IMR-90 (cell line): ENCODE measurements at regions not wholly inside any gene's neighbourhood (a gene's known extent, or its start where the extent isn't known, plus 50 kb on each side); places are given as distances from the start of the nearest gene placed in this dataset.
A peak's percentile ranks its signal among the peaks of the same experiment; 100 is the strongest.

Experiments used
- ATAC-seq: fragments of 200-7000 bp; cut with Tn5 transposase; 2 replicates; pipeline ENCODE4 v1.9.1; 2020; ENCODE audit warnings: low read depth, mild to moderate bottlenecking, moderate library complexity
- BruUV-seq: library from RNA; stranded (reverse); fragments of 400-500 nt; replicated peaks from 2 replicates; lab custom pipeline; 2021; lab: Mats Ljungman, UMichigan
- CTCF ChIA-PET: fragments of 300-600 bp; formaldehyde crosslinking; extraction: SDS; loops from one replicate; lab custom pipeline; 2021; ENCODE audit warnings: antibody characterized with exemption; lab: Yijun Ruan, JAX
- POLR2A ChIA-PET: fragments of 300-600 bp; sonication (Branson Sonifier 250); formaldehyde crosslinking; loops from one replicate; lab custom pipeline; 2022; ENCODE audit warnings: antibody characterized with exemption; ENCODE audit not compliant: unreplicated experiment; lab: Charles Lee
- DNase-seq: peaks from one replicate; pipeline ENCODE4 v3.0.0; 2013
- H2AFZ ChIP-seq: replicated peaks from 2 replicates; pipeline ENCODE3; 2013; ENCODE audit warnings: low read length, mild to moderate bottlenecking; ENCODE audit not compliant: poor library complexity
- H2AK5ac ChIP-seq: 2 replicates; pipeline ENCODE4 v1.6.1; 2013; ENCODE audit warnings: low read depth, low read length, inconsistent platforms
- H2AK9ac ChIP-seq: replicated peaks from 2 replicates; pipeline ENCODE3; 2013; ENCODE audit warnings: mild to moderate bottlenecking, low read depth, low read length, moderate library complexity; ENCODE audit not compliant: poor library complexity
- H2BK120ac ChIP-seq: 2 replicates; pipeline ENCODE4 v1.6.1; 2013; ENCODE audit warnings: low read depth, low read length, inconsistent platforms
- H2BK15ac ChIP-seq: 3 replicates; pipeline ENCODE4 v1.6.1; 2013; ENCODE audit warnings: low read depth, low read length, inconsistent platforms
- H2BK20ac ChIP-seq: 2 replicates; pipeline ENCODE4 v1.6.1; 2013; ENCODE audit warnings: low read depth, mild to moderate bottlenecking, inconsistent platforms, low read length, moderate library complexity
- H2BK5ac ChIP-seq: 2 replicates; pipeline ENCODE4 v1.6.1; 2013; ENCODE audit warnings: mild to moderate bottlenecking, low read depth, low read length, inconsistent platforms; ENCODE audit not compliant: poor library complexity, severe bottlenecking
- H3K14ac ChIP-seq: replicated peaks from 2 replicates; pipeline ENCODE4 v1.6.1; 2013; ENCODE audit warnings: low read depth, low read length, inconsistent platforms
- H3K18ac ChIP-seq: 2 replicates; pipeline ENCODE4 v1.6.1; 2013; ENCODE audit warnings: low read depth, low read length, control low read depth
- H3K23ac ChIP-seq: 2 replicates; pipeline ENCODE4 v1.6.1; 2013; ENCODE audit warnings: low read depth, low read length, inconsistent platforms
- H3K27ac ChIP-seq: 2 replicates; pipeline ENCODE4 v1.5.1; 2013; ENCODE audit warnings: mild to moderate bottlenecking, control low read depth, low read length; ENCODE audit not compliant: insufficient read depth
- H3K27me3 ChIP-seq: 2 replicates; pipeline ENCODE4 v1.6.1; 2013; ENCODE audit warnings: low read length; ENCODE audit not compliant: control insufficient read depth, insufficient read depth
- H3K36me3 ChIP-seq: 2 replicates; pipeline ENCODE4 v1.6.1; 2013; ENCODE audit warnings: low read length, mixed read lengths; ENCODE audit not compliant: control insufficient read depth, insufficient read depth
- H3K4ac ChIP-seq: 2 replicates; pipeline ENCODE4 v1.6.1; 2013; ENCODE audit warnings: low read depth, low read length, inconsistent platforms
- H3K4me1 ChIP-seq: 2 replicates; pipeline ENCODE4 v1.6.1; 2013; ENCODE audit warnings: low read length, mixed read lengths; ENCODE audit not compliant: control insufficient read depth, insufficient read depth
- H3K4me2 ChIP-seq: 2 replicates; pipeline ENCODE4 v1.6.1; 2013; ENCODE audit warnings: low read depth, mild to moderate bottlenecking, control low read depth, low read length, moderate library complexity
- H3K4me3 ChIP-seq: 2 replicates; pipeline ENCODE4 v1.5.1; 2013; ENCODE audit warnings: low read depth, mild to moderate bottlenecking, control low read depth, low read length, moderate library complexity; ENCODE audit not compliant: insufficient read depth
- H3K56ac ChIP-seq: 2 replicates; pipeline ENCODE4 v1.6.1; 2013; ENCODE audit warnings: low read length, inconsistent platforms; ENCODE audit not compliant: insufficient read depth; ENCODE audit errors: extremely low read depth
- H3K79me1 ChIP-seq, 2 experiments: 2 replicates each; pipeline ENCODE4 v1.6.1; 2013; ENCODE audit warnings: low read length in 2 of 2, inconsistent platforms in 1 of 2, low read depth in 1 of 2
- H3K9ac ChIP-seq: 2 replicates; pipeline ENCODE4 v1.6.1; 2013; ENCODE audit warnings: low read depth, low read length, control low read depth
- H3K9me1 ChIP-seq: 2 replicates; pipeline ENCODE4 v1.6.1; 2013; ENCODE audit warnings: low read length, inconsistent platforms; ENCODE audit not compliant: insufficient read depth
- H3K9me3 ChIP-seq: 2 replicates; pipeline ENCODE4 v1.6.1; 2013; ENCODE audit warnings: low read length; ENCODE audit not compliant: control insufficient read depth, insufficient read depth
- H4K20me1 ChIP-seq: 2 replicates; pipeline ENCODE4 v1.6.1; 2013; ENCODE audit warnings: low read length, inconsistent platforms; ENCODE audit not compliant: insufficient read depth
- H4K5ac ChIP-seq: 2 replicates; pipeline ENCODE4 v1.6.1; 2013; ENCODE audit warnings: mild to moderate bottlenecking, low read depth, low read length, control low read depth
- H4K8ac ChIP-seq, 2 experiments: 2 replicates each; pipeline ENCODE4 v1.6.1; 2013; ENCODE audit warnings: low read depth in 2 of 2, low read length in 2 of 2, control low read depth in 1 of 2, inconsistent platforms in 1 of 2
- H4K91ac ChIP-seq: 2 replicates; pipeline ENCODE4 v1.6.1; 2013; ENCODE audit warnings: low read depth, low read length, inconsistent platforms; ENCODE audit not compliant: insufficient read depth
- BHLHE40 ChIP-seq: fragments of 150-350 bp; IDR thresholded peaks from 2 replicates; pipeline ENCODE4 v1.6.1; 2016; ENCODE audit warnings: mild to moderate bottlenecking, low read depth, low read length
- CEBPB ChIP-seq: IDR thresholded peaks from 2 replicates; pipeline ENCODE4 v1.6.1; 2012; ENCODE audit warnings: low read depth, low read length, improper control_type of control experiment
- CHD1 ChIP-seq: IDR thresholded peaks from 2 replicates; pipeline ENCODE4 v1.6.1; 2012; ENCODE audit warnings: low read depth, low read length, improper control_type of control experiment
- FOS ChIP-seq: fragments of 150-350 bp; IDR thresholded peaks from 2 replicates; pipeline ENCODE4 v1.6.1; 2016; ENCODE audit warnings: low read depth, low read length
- MAFK ChIP-seq: IDR thresholded peaks from 2 replicates; pipeline ENCODE4 v1.6.1; 2012; ENCODE audit warnings: low read depth, low read length, improper control_type of control experiment
- MAZ ChIP-seq: IDR thresholded peaks from 2 replicates; pipeline ENCODE4 v1.6.1; 2012; ENCODE audit warnings: low read depth, mild to moderate bottlenecking, low read length, improper control_type of control experiment, moderate library complexity, borderline replicate concordance
- MXI1 ChIP-seq: IDR thresholded peaks from 2 replicates; pipeline ENCODE4 v1.6.1; 2012; ENCODE audit warnings: low read depth, mild to moderate bottlenecking, low read length, moderate library complexity, borderline replicate concordance
- NFE2L2 ChIP-seq: fragments of 150-350 bp; IDR thresholded peaks from 2 replicates; pipeline ENCODE4 v1.6.1; 2016; ENCODE audit warnings: low read depth, mild to moderate bottlenecking, low read length
- POLR2A ChIP-seq: IDR thresholded peaks from 2 replicates; pipeline ENCODE4 v1.6.1; 2012; ENCODE audit warnings: mild to moderate bottlenecking, low read depth, low read length
- RAD21 ChIP-seq: IDR thresholded peaks from 2 replicates; pipeline ENCODE4 v1.6.1; 2012; ENCODE audit warnings: low read length, improper control_type of control experiment
- RCOR1 ChIP-seq: IDR thresholded peaks from 2 replicates; pipeline ENCODE4 v1.6.1; 2012; ENCODE audit warnings: mild to moderate bottlenecking, low read length, improper control_type of control experiment; ENCODE audit not compliant: insufficient replicate concordance
- RFX5 ChIP-seq: IDR thresholded peaks from 2 replicates; pipeline ENCODE4 v1.8.0; 2012; ENCODE audit warnings: low read depth, mild to moderate bottlenecking, low read length, moderate library complexity
- SMC3 ChIP-seq: fragments of 150-350 bp; IDR thresholded peaks from 2 replicates; pipeline ENCODE4 v1.6.1; 2016; ENCODE audit warnings: low read depth, mild to moderate bottlenecking, antibody characterized with exemption, low read length, moderate library complexity
- WGBS, 2 experiments: methylation state at CpG; one replicate each; pipeline versions ENCODE4 v1.1.5 to v1.1.7; 2013; ENCODE audit warnings: missing lambda C conversion rate in 2 of 2; ENCODE audit not compliant: insufficient read length in 1 of 2; ENCODE audit errors: extremely low coverage in 2 of 2; 5-methylcytosine and 5-hydroxymethylcytosine counted together
- dilution Hi-C: fragments of 300-500 bp; cut with HindIII; formaldehyde crosslinking; loops from one replicate; pipeline ENCODE4 v1.14.3; 2018; ENCODE audit warnings: low sequenced_read_pairs; ENCODE audit not compliant: unreplicated experiment
- in situ Hi-C: fragments of 300-500 bp; cut with MboI; formaldehyde crosslinking; loops from 3 replicates; pipeline ENCODE4 v1.14.3; 2019; ENCODE audit warnings: low sequenced_read_pairs, inconsistent platforms, mixed read lengths
- intact Hi-C: fragments of 100-400 bp; cut with micrococcal nuclease; formaldehyde crosslinking; loops from 2 replicates; pipeline ENCODE4 v1.10.0; 2022
- TF ChIP-seq, protein P1 (sequence below): fragments of 150-350 bp; IDR thresholded peaks from 2 replicates; pipeline ENCODE4 v1.6.1; 2017; ENCODE audit warnings: mild to moderate bottlenecking, antibody characterized with exemption, low read length, low read depth
- TF ChIP-seq, protein P2 (sequence below): fragments of 150-350 bp; IDR thresholded peaks from 2 replicates; pipeline ENCODE4 v1.6.1; 2016; ENCODE audit warnings: low read depth, mild to moderate bottlenecking, low read length, moderate library complexity, borderline replicate concordance
- TF ChIP-seq, protein P3 (sequence below): conservative IDR thresholded peaks from 2 replicates; pipeline ENCODE4 v1.5.1; 2012; ENCODE audit warnings: mild to moderate bottlenecking, low read depth, low read length, improper control_type of control experiment

DNA sequence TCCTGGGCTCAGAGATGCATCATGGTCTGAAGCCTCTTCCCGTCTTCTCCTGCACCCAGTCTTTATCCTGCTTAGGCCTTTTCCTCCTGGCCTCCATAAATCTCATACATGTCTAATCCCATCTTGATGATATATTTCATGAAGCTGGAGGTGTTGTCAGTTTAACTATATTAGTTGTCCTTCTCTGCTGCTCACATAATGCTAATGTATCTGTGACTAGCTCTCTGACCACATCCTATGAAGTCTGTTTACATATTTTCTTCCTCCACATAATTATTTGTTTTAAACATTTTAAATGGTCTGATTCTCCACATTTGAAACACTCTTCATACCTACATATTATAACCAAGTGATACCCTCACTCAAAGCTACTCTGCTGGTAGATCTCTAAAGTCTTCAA lies 315.2 kb upstream of the RND3 start:
- no peak overlapping the region for H3K4me3 ChIP-seq
- H2BK20ac ChIP-seq = peak overlapping the region; percentile 18; the same call in 1 of the 2 replicates
- peak overlapping the region; percentile 13 for H3K4ac ChIP-seq
- no peaks in the 10 kb centered on the region for H3K9me3 ChIP-seq
- no peak overlapping the region for H2AK9ac ChIP-seq
- H3K56ac ChIP-seq = no peak overlapping the region
- H3K14ac ChIP-seq = no peak overlapping the region; the same call in 1 of the 2 replicates
- no peaks in the 10 kb centered on the region for H3K27me3 ChIP-seq
- CTCF ChIA-PET = interaction anchor here (1.1 kb wide), 1 partner anchor 248 kb away, joined by 3 read pairs; no protein-coding TSS in a partner anchor
- 0 out of 2 replicates have a peak overlapping the region, but pooled peaks have one; percentile 9 for H3K9ac ChIP-seq
- peak overlapping the region; percentile 3 to 48; a peak in 1 of 4 replicates for H4K8ac ChIP-seq
- peaks cover 4% of the 10 kb centered on the region for H3K4me1 ChIP-seq
- H4K20me1 ChIP-seq = no peaks in the 10 kb centered on the region
- POLR2A ChIA-PET = no interaction called here
- peak overlapping the region; percentile 36 for H2BK5ac ChIP-seq
- no peak for TF ChIP-seq FOS
- no peak for TF ChIP-seq RCOR1
- no peak for TF ChIP-seq MAZ
- TF ChIP-seq, protein P1, sequence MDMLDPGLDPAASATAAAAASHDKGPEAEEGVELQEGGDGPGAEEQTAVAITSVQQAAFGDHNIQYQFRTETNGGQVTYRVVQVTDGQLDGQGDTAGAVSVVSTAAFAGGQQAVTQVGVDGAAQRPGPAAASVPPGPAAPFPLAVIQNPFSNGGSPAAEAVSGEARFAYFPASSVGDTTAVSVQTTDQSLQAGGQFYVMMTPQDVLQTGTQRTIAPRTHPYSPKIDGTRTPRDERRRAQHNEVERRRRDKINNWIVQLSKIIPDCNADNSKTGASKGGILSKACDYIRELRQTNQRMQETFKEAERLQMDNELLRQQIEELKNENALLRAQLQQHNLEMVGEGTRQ = no peak
- TF ChIP-seq, protein P2, sequence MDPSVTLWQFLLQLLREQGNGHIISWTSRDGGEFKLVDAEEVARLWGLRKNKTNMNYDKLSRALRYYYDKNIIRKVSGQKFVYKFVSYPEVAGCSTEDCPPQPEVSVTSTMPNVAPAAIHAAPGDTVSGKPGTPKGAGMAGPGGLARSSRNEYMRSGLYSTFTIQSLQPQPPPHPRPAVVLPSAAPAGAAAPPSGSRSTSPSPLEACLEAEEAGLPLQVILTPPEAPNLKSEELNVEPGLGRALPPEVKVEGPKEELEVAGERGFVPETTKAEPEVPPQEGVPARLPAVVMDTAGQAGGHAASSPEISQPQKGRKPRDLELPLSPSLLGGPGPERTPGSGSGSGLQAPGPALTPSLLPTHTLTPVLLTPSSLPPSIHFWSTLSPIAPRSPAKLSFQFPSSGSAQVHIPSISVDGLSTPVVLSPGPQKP = no peak
- no peak for TF ChIP-seq SMC3
- TF ChIP-seq NFE2L2 = no peak
- TF ChIP-seq, protein P3, sequence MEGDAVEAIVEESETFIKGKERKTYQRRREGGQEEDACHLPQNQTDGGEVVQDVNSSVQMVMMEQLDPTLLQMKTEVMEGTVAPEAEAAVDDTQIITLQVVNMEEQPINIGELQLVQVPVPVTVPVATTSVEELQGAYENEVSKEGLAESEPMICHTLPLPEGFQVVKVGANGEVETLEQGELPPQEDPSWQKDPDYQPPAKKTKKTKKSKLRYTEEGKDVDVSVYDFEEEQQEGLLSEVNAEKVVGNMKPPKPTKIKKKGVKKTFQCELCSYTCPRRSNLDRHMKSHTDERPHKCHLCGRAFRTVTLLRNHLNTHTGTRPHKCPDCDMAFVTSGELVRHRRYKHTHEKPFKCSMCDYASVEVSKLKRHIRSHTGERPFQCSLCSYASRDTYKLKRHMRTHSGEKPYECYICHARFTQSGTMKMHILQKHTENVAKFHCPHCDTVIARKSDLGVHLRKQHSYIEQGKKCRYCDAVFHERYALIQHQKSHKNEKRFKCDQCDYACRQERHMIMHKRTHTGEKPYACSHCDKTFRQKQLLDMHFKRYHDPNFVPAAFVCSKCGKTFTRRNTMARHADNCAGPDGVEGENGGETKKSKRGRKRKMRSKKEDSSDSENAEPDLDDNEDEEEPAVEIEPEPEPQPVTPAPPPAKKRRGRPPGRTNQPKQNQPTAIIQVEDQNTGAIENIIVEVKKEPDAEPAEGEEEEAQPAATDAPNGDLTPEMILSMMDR = no peak
- no peak for TF ChIP-seq MAFK
- TF ChIP-seq CEBPB = no peak
- TF ChIP-seq CHD1 = no peak
- no peak for TF ChIP-seq MXI1
- no peak for TF ChIP-seq POLR2A
- TF ChIP-seq RAD21 = no peak
- TF ChIP-seq RFX5 = no peak
- no peak for TF ChIP-seq BHLHE40
- H2AFZ ChIP-seq = peak overlapping the region; percentile 0
- H2AK5ac ChIP-seq = peak overlapping the region; percentile 67; the same call in 1 of the 2 replicates
- DNase-seq (peak; percentile 47), ATAC-seq (peak; percentile 89)
- H3K79me1 ChIP-seq = no peaks in the 10 kb centered on the region
- H3K9me1 ChIP-seq = peaks cover 5% of the 10 kb centered on the region; the same call in 1 of the 2 replicates
- H2BK120ac ChIP-seq = peak overlapping the region; percentile 81
- H3K4me2 ChIP-seq = peak overlapping the region; percentile 69
- dilution Hi-C loops = no loop called here
- H3K18ac ChIP-seq = peak overlapping the region; percentile 65
- in situ Hi-C loops = no loop called here
- H3K27ac ChIP-seq = peak overlapping the region; percentile 39; the same call in 1 of the 2 replicates
- H2BK15ac ChIP-seq = no peak overlapping the region; the same call in 2 of the 3 replicates
- no peaks in the 10 kb centered on the region for H3K36me3 ChIP-seq
- WGBS, 2 experiments = no CpG with 5 or more reads among the region's 1 CpG
- peak overlapping the region; percentile 43; the same call in 1 of the 2 replicates for H4K91ac ChIP-seq
- no TSS peak for BruUV-seq
- H3K23ac ChIP-seq = no peak overlapping the region
- intact Hi-C loops = no loop called here
- peak overlapping the region; percentile 11 for H4K5ac ChIP-seq
